GM18505 (cell line): ENCODE measurements at regions not wholly inside any gene's neighbourhood (a gene's known extent, or its start where the extent isn't known, plus 50 kb on each side); places are given as distances from the start of the nearest gene placed in this dataset.

ENCODE experiments used
- ATAC-seq: cut with Tn5 transposase; IDR thresholded peaks from one replicate; pipeline ENCODE4 v1.9.1; 2021; ENCODE audit not compliant: unreplicated experiment
- POLR2A ChIP-seq: IDR thresholded peaks from 4 replicates; pipeline ENCODE4 v1.6.1; 2011; ENCODE audit warnings: borderline replicate concordance; ENCODE audit not compliant: insufficient read depth, insufficient read length; ENCODE audit errors: extremely low read depth

GRCh38 chr15:81596159-81596865 is 222.3 kb upstream of the TMC3 start:
- no peak for ATAC-seq

GRCh38 chr15:81595752-81596151 is 221.7 kb upstream of the TMC3 start:
- no peak for TF ChIP-seq POLR2A
- no peak for ATAC-seq

More at GRCh38 chr15:81596159-81596865, 222.3 kb upstream of the TMC3 start:
- no peak for TF ChIP-seq POLR2A

- no peak for ATAC-seq
- no peak for TF ChIP-seq POLR2A
These were observed 215.7 kb upstream of the TMC3 start for GRCh38 chr15:81589671-81590070.

- ATAC-seq, result no peak
- no peak for TF ChIP-seq POLR2A
These were observed 201.6 kb upstream of the TMC3 start for GRCh38 chr15:81575436-81576123.

- ATAC-seq, result no peak
- TF ChIP-seq POLR2A, result no peak
These were observed 199.2 kb upstream of the TMC3 start for GRCh38 chr15:81573098-81573746.

GRCh38 chr15:81572190-81572589 is 198.2 kb upstream of the TMC3 start:
- TF ChIP-seq POLR2A, result no peak
- ATAC-seq, result no peak

GRCh38 chr15:81569286-81570080 is 195.5 kb upstream of the TMC3 start:
- TF ChIP-seq POLR2A, result no peak
- ATAC-seq, result no peak

GRCh38 chr15:81567924-81568323 is 193.9 kb upstream of the TMC3 start:
- no peak for TF ChIP-seq POLR2A
- ATAC-seq, result no peak

- TF ChIP-seq POLR2A, result no peak
- ATAC-seq, result no peak
These were observed 189.0 kb upstream of the TMC3 start for GRCh38 chr15:81562986-81563385.

GRCh38 chr15:81560405-81560804 is 186.4 kb upstream of the TMC3 start:
- no peak for ATAC-seq
- TF ChIP-seq POLR2A, result no peak

GRCh38 chr15:81558056-81558455 is 184.0 kb upstream of the TMC3 start:
- TF ChIP-seq POLR2A, result no peak
- ATAC-seq, result no peak

GRCh38 chr15:81555346-81555745 is 181.3 kb upstream of the TMC3 start:
- no peak for ATAC-seq
- TF ChIP-seq POLR2A, result no peak

- no peak for ATAC-seq
- TF ChIP-seq POLR2A, result no peak
These were observed 174.5 kb upstream of the TMC3 start for GRCh38 chr15:81548365-81549130.

- TF ChIP-seq POLR2A, result no peak
- ATAC-seq, result no peak
These were observed 173.6 kb upstream of the TMC3 start for GRCh38 chr15:81547521-81548132.
